Parathyroid adenoma (tissue), 2 donors: ENCODE measurements at regions not wholly inside any gene's neighbourhood (a gene's known extent, or its start where the extent isn't known, plus 50 kb on each side); places are given as distances from the start of the nearest gene placed in this dataset.

Experiments
- H2AFZ ChIP-seq: fragments of 300-600 bp; sonication (generic); one replicate; pipeline ENCODE4 v1.7.0; 2017; ENCODE audit warnings: antibody characterized with exemption, mild to moderate bottlenecking
- H3K27ac ChIP-seq: fragments of 300-600 bp; sonication (generic); one replicate; pipeline ENCODE4 v1.7.0; 2017
- H3K27me3 ChIP-seq: fragments of 300-600 bp; sonication (generic); one replicate; pipeline ENCODE4 v1.7.0; 2017; ENCODE audit warnings: low read length; ENCODE audit not compliant: control insufficient read depth, insufficient read depth
- H3K36me3 ChIP-seq: fragments of 300-600 bp; sonication (generic); one replicate; pipeline ENCODE4 v1.7.0; 2017; ENCODE audit warnings: low read length; ENCODE audit not compliant: control insufficient read depth, insufficient read depth
- H3K4me1 ChIP-seq: fragments of 300-600 bp; sonication (generic); one replicate; pipeline ENCODE4 v1.7.0; 2017; ENCODE audit warnings: control low read depth
- H3K4me2 ChIP-seq: fragments of 300-600 bp; sonication (generic); one replicate; pipeline ENCODE4 v1.7.0; 2017; ENCODE audit warnings: low read length
- H3K4me3 ChIP-seq: fragments of 300-600 bp; sonication (generic); one replicate; pipeline ENCODE4 v1.7.0; 2017; ENCODE audit warnings: low read depth, low read length
- H3K79me2 ChIP-seq: fragments of 300-600 bp; sonication (generic); one replicate; pipeline ENCODE4 v1.7.0; 2017; ENCODE audit warnings: control low read depth
- H3K9ac ChIP-seq: fragments of 300-600 bp; sonication (generic); one replicate; pipeline ENCODE4 v1.7.0; 2017; ENCODE audit warnings: mild to moderate bottlenecking
- H3K9me3 ChIP-seq: fragments of 300-600 bp; sonication (generic); one replicate; pipeline ENCODE4 v1.7.0; 2017; ENCODE audit warnings: low read length; ENCODE audit not compliant: control insufficient read depth
- TF ChIP-seq, protein P1 (sequence below): fragments of 300-600 bp; sonication (generic); IDR thresholded peaks from one replicate; pipeline ENCODE4 v1.7.0; 2017; ENCODE audit warnings: antibody characterized with exemption, mild to moderate bottlenecking
- donor health status: primary hyperparathyroidism.

DNA sequence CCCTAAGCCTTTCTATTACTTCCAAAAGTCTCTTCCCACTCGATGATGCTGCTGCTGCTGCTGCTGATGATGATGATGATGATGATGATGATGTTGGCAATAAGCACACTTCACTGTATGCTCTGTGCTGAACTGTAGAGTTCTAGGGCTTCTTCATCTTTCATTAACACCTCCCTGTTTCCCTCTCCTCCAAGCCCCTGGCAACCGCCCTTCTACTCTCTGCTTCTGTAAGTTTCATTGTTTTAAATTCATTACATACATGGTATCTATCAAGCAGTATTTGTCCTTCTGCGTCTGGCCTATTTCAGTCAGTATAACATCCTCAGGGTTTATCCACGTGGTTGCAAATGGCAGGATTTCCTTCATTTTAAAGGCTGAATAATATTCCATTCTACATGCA lies 100.2 kb downstream of the THBS2 start:
- H3K27me3 ChIP-seq: no peaks in the 10 kb centered on the region

DNA sequence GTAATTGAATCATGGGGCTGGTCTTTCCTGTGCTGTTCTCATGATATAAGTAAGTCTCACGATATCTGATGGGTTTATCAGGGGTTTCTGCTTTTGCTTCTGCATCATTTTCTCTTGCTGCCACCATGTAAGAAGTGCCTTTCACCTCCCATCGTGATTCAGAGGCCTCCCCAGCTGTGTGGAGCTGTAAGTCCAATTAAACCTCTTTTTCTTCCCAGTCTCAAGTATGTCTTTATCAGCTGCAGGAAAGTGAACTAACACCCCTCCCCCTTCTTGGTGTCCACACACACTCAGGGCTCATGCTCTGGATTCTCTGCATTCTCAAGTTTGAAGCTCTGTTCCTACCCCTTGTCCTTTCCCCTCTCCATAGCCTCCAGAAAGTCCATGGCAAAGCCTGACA lies 107.1 kb downstream of the THBS2 start:
- H3K4me2 ChIP-seq: no peak overlapping the region
- H3K9me3 ChIP-seq: peaks cover 3% of the 10 kb centered on the region
- no peaks in the 10 kb centered on the region for H3K27me3 ChIP-seq
- no peak overlapping the region for H3K9ac ChIP-seq
- no peaks in the 10 kb centered on the region for H3K4me1 ChIP-seq
- H3K79me2 ChIP-seq: no peaks in the 10 kb centered on the region
- no peak overlapping the region for H3K27ac ChIP-seq
- H3K36me3 ChIP-seq: no peaks in the 10 kb centered on the region
- TF ChIP-seq, protein P1, sequence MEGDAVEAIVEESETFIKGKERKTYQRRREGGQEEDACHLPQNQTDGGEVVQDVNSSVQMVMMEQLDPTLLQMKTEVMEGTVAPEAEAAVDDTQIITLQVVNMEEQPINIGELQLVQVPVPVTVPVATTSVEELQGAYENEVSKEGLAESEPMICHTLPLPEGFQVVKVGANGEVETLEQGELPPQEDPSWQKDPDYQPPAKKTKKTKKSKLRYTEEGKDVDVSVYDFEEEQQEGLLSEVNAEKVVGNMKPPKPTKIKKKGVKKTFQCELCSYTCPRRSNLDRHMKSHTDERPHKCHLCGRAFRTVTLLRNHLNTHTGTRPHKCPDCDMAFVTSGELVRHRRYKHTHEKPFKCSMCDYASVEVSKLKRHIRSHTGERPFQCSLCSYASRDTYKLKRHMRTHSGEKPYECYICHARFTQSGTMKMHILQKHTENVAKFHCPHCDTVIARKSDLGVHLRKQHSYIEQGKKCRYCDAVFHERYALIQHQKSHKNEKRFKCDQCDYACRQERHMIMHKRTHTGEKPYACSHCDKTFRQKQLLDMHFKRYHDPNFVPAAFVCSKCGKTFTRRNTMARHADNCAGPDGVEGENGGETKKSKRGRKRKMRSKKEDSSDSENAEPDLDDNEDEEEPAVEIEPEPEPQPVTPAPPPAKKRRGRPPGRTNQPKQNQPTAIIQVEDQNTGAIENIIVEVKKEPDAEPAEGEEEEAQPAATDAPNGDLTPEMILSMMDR: no peak
- H3K4me3 ChIP-seq: no peak overlapping the region
- no peak overlapping the region for H2AFZ ChIP-seq

More for the DNA sequence above, 100.2 kb downstream of the THBS2 start:
- Histone ChIP-seq H3K4me3 (no peak overlapping the region), H3K4me2 (no peak overlapping the region), H3K36me3 (no peaks in the 10 kb centered on the region), H3K27ac (no peak overlapping the region), H3K9me3 (peaks cover 3% of the 10 kb centered on the region), H2AFZ (no peak overlapping the region), H3K4me1 (no peaks in the 10 kb centered on the region), H3K9ac (no peak overlapping the region), H3K79me2 (no peaks in the 10 kb centered on the region)
- TF ChIP-seq, protein P1: no peak

DNA sequence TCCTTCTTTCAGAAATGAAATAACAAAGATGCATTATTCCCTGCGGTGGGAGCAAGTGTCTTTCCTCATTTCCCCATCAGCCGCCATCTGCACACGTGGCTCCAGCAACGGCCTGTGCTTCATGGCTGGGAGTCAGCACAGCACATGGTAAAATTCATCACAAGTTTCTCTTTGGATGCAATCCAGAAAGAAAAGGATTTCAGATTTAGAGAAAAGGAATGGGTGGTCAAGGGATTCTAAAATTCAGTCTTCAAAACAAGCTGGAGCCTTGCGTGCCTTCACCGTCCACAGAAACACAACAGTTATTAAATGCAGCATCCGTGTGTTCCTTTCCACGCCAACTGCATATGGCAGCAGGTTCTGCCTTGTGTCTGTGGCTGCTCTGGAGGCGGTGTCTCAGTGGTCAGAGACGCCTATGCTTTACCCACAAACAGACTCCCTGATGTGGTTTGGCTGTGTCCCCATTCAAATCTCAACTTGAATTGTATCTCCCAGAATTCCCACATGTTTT lies 107.6 kb downstream of the THBS2 start:
- no peaks in the 10 kb centered on the region for H3K36me3 ChIP-seq
- H3K9ac ChIP-seq: no peak overlapping the region
- H3K4me2 ChIP-seq: no peak overlapping the region
- no peaks in the 10 kb centered on the region for H3K27me3 ChIP-seq
- no peak overlapping the region for H3K27ac ChIP-seq
- H2AFZ ChIP-seq: no peak overlapping the region
- TF ChIP-seq, protein P1: no peak
- no peaks in the 10 kb centered on the region for H3K4me1 ChIP-seq
- H3K4me3 ChIP-seq: no peak overlapping the region
- H3K9me3 ChIP-seq: peaks cover 3% of the 10 kb centered on the region
- no peaks in the 10 kb centered on the region for H3K79me2 ChIP-seq

DNA sequence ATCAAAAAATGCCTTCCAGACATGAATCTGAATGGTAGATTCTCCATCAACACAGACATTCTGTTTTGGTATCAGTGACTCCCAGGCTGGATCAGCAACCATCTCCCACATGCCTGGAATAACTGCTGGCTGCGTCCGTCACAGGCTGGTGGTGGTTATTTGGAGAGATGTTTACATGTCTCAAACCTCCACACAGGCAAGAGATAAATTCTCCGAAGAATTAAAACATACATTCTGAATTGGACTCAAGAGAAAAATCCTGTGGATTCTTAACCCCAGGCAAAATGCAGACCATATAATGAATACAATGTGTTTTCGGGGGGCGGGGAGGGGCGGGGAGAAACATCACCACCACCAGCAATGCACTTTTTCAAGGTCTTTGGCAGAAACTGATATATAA lies 108.2 kb downstream of the THBS2 start:
- Histone ChIP-seq H3K4me1 (no peaks in the 10 kb centered on the region), H3K27ac (no peak overlapping the region), H3K9ac (no peak overlapping the region)

DNA sequence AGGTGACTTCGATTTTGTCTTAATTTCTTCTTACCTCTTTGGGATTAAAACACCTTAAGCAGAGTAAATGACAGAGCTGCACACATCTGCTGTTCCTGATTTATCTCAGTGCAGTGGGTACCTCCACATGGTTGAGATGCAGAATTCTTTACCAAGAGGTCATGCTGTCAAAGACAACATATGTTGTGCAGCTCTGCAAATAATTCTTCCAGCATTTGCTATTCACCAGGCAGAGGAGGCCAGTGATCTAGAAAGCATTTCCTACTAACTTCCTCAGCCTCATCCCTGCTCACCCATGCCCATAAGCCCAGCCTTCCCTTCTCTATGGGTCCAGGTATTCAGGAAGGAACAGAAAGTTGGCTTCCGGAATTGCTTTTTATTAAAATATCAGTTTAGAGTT lies 109.3 kb downstream of the THBS2 start:
- H3K9me3 ChIP-seq: no peaks in the 10 kb centered on the region
- no peak overlapping the region for H3K4me2 ChIP-seq
- H3K4me1 ChIP-seq: no peaks in the 10 kb centered on the region

More for the DNA sequence above, 108.2 kb downstream of the THBS2 start:
- H3K79me2 ChIP-seq: no peaks in the 10 kb centered on the region
- H3K9me3 ChIP-seq: peaks cover 3% of the 10 kb centered on the region
- no peak overlapping the region for H2AFZ ChIP-seq
- H3K27me3 ChIP-seq: no peaks in the 10 kb centered on the region
- H3K36me3 ChIP-seq: no peaks in the 10 kb centered on the region
- no peak overlapping the region for H3K4me3 ChIP-seq
- TF ChIP-seq, protein P1: no peak
- H3K4me2 ChIP-seq: no peak overlapping the region

More for the DNA sequence above, 109.3 kb downstream of the THBS2 start:
- no peak overlapping the region for H3K9ac ChIP-seq
- no peaks in the 10 kb centered on the region for H3K36me3 ChIP-seq
- no peaks in the 10 kb centered on the region for H3K79me2 ChIP-seq
- no peak overlapping the region for H3K4me3 ChIP-seq
- H3K27ac ChIP-seq: no peak overlapping the region
- no peaks in the 10 kb centered on the region for H3K27me3 ChIP-seq
- H2AFZ ChIP-seq: no peak overlapping the region
- TF ChIP-seq, protein P1: no peak
